Smooth muscle cell (in vitro differentiated cells): ENCODE measurements at regions not wholly inside any gene's neighbourhood (a gene's known extent, or its start where the extent isn't known, plus 50 kb on each side); places are given as distances from the start of the nearest gene placed in this dataset.

Source experiments
- DNase-seq: peaks from one replicate; lab custom pipeline; 2025; ENCODE audit not compliant: unreplicated experiment; lab: John Stamatoyannopoulos, UW
- H2AFZ ChIP-seq: fragments of 200-600 bp; sonication (generic); 2 replicates; pipeline ENCODE4 v1.6.0; 2016; ENCODE audit warnings: antibody characterized with exemption, low read depth, mild to moderate bottlenecking
- H3F3A ChIP-seq: fragments of 200-600 bp; sonication (generic); 2 replicates; pipeline ENCODE4 v1.6.0; 2017; ENCODE audit warnings: antibody characterized with exemption, low read depth
- H3K27ac ChIP-seq: fragments of 200-600 bp; sonication (generic); 2 replicates; pipeline ENCODE4 v1.5.1; 2016; ENCODE audit warnings: low read depth, mild to moderate bottlenecking
- H3K27me3 ChIP-seq: fragments of 200-600 bp; sonication (generic); 2 replicates; pipeline ENCODE4 v1.6.1; 2016; ENCODE audit warnings: low read depth, mild to moderate bottlenecking
- H3K36me3 ChIP-seq: fragments of 200-600 bp; sonication (generic); 2 replicates; pipeline ENCODE4 v1.5.1; 2016; ENCODE audit warnings: low read depth
- H3K4me1 ChIP-seq: fragments of 200-600 bp; sonication (generic); 2 replicates; pipeline ENCODE4 v1.5.1; 2016; ENCODE audit warnings: low read depth
- H3K4me2 ChIP-seq: fragments of 200-600 bp; sonication (generic); 2 replicates; pipeline ENCODE4 v1.6.0; 2016; ENCODE audit warnings: mild to moderate bottlenecking
- H3K4me3 ChIP-seq: fragments of 200-600 bp; sonication (generic); 2 replicates; pipeline ENCODE4 v1.5.1; 2016; ENCODE audit warnings: mild to moderate bottlenecking
- H3K79me2 ChIP-seq: fragments of 200-600 bp; sonication (generic); 2 replicates; pipeline ENCODE4 v1.6.0; 2016; ENCODE audit warnings: low read depth, mild to moderate bottlenecking
- H3K9ac ChIP-seq: fragments of 200-600 bp; sonication (generic); 2 replicates; pipeline ENCODE4 v1.6.0; 2016; ENCODE audit warnings: low read depth
- H3K9me3 ChIP-seq: fragments of 200-600 bp; sonication (generic); replicated peaks from 2 replicates; pipeline ENCODE4 v1.5.1; 2016; ENCODE audit warnings: low read depth
- H4K20me1 ChIP-seq: fragments of 200-600 bp; sonication (generic); 2 replicates; pipeline ENCODE4 v1.6.0; 2016; ENCODE audit warnings: low read depth
- CTCF ChIP-seq: fragments of 200-600 bp; sonication (generic); IDR thresholded peaks from 2 replicates; pipeline ENCODE4 v1.5.1; 2017; ENCODE audit warnings: borderline replicate concordance, mild to moderate bottlenecking, antibody characterized with exemption; ENCODE audit not compliant: insufficient read depth, poor library complexity, severe bottlenecking
- WGBS: methylation state at CpG from one replicate; pipeline ENCODE4 v1.1.7; 2016; ENCODE audit warnings: low lambda C conversion rate; 5-methylcytosine and 5-hydroxymethylcytosine counted together

DNA sequence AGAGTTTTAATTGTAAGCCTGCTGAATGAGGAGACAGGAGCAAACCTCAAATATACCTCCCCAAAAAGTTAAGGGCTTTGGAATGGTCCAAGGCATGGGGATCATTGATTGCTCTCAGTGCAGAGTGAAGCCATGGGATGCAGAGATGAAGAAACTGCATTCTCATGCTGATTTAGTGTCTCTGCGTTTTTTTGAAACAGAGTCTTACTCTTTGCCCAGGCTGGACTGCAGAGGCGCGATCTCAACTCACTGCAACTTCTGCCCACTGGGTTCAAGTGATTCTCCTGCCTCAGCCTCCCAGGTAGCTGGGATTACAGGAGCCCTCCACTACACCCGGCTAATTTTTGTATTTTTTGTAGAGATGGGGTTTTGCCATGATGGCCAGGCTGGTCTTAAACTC, 99.3 kb upstream of the ETV3 start:
- Histone ChIP-seq H2AFZ (no peak overlapping the region), H3K9me3 (no peaks in the 10 kb centered on the region), H3F3A (peaks cover 2% of the 10 kb centered on the region), H3K4me2 (no peak overlapping the region), H4K20me1 (no peaks in the 10 kb centered on the region), H3K4me1 (no peaks in the 10 kb centered on the region), H3K27me3 (no peaks in the 10 kb centered on the region), H3K9ac (no peak overlapping the region), H3K79me2 (no peaks in the 10 kb centered on the region), H3K36me3 (no peaks in the 10 kb centered on the region), H3K4me3 (no peak overlapping the region), H3K27ac (no peak overlapping the region)
- no peak for DNase-seq
- WGBS, result 87% methylated on average over 4 of the region's 4 CpGs
- TF ChIP-seq CTCF, result no peak

DNA sequence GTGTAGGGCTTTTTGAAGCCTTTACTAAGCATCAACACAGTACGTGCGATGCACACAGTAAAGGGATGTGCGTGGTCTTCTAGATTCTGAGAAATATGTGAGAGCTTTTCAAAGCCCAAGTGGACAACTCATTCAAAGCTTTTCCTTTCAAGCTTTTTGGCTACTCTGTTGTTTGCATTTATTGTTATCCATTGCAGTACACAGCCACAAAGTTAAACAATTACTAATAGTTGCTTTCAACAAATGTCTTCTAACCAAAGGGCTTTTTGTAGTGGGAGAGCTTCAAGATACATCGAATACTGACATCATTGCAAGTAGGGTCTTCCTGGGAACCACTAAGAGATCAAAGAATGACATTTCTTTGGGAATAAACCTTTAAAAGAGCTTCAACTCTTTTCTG, 97.9 kb upstream of the ETV3 start:
- Histone ChIP-seq H3K79me2 (no peaks in the 10 kb centered on the region), H4K20me1 (no peaks in the 10 kb centered on the region), H3K9me3 (no peaks in the 10 kb centered on the region), H2AFZ (no peak overlapping the region), H3K4me1 (no peaks in the 10 kb centered on the region), H3K4me2 (no peak overlapping the region), H3F3A (peaks cover 2% of the 10 kb centered on the region), H3K9ac (no peak overlapping the region), H3K27ac (no peak overlapping the region), H3K36me3 (no peaks in the 10 kb centered on the region), H3K27me3 (no peaks in the 10 kb centered on the region), H3K4me3 (no peak overlapping the region)
- TF ChIP-seq CTCF, result no peak
- no peak for DNase-seq
- WGBS, result 78% methylated on average over 4 of the region's 4 CpGs

GRCh38 chr1:157235307-157235706, 97.1 kb upstream of the ETV3 start:
- H3K27ac ChIP-seq, result peak overlapping the region; percentile 4
- 34% methylated on average over 4 of the region's 4 CpGs for WGBS
- TF ChIP-seq CTCF, result no peak

GRCh38 chr1:157234705-157235273, 96.6 kb upstream of the ETV3 start:
- H3K36me3 ChIP-seq, result no peaks in the 10 kb centered on the region
- H3K4me1 ChIP-seq, result no peaks in the 10 kb centered on the region

More at GRCh38 chr1:157235307-157235706, 97.1 kb upstream of the ETV3 start:
- H3K4me3 ChIP-seq, result no peak overlapping the region
- no peak overlapping the region for H3K9ac ChIP-seq
- no peaks in the 10 kb centered on the region for H4K20me1 ChIP-seq
- peak overlapping the region; percentile 66 for H2AFZ ChIP-seq
- H3K79me2 ChIP-seq, result no peaks in the 10 kb centered on the region
- H3K27me3 ChIP-seq, result no peaks in the 10 kb centered on the region
- H3K36me3 ChIP-seq, result no peaks in the 10 kb centered on the region
- DNase-seq, result no peak
- H3K4me1 ChIP-seq, result no peaks in the 10 kb centered on the region
- peaks cover 2% of the 10 kb centered on the region for H3F3A ChIP-seq
- no peaks in the 10 kb centered on the region for H3K9me3 ChIP-seq
- peak overlapping the region; percentile 9 for H3K4me2 ChIP-seq

More at GRCh38 chr1:157234705-157235273, 96.6 kb upstream of the ETV3 start:
- Histone ChIP-seq H2AFZ (peak overlapping the region; percentile 66), H3K9ac (no peak overlapping the region), H3F3A (peaks cover 2% of the 10 kb centered on the region), H3K27me3 (no peaks in the 10 kb centered on the region), H3K79me2 (no peaks in the 10 kb centered on the region), H3K4me2 (peak overlapping the region; percentile 50), H3K4me3 (no peak overlapping the region), H3K27ac (peak overlapping the region; percentile 31), H3K9me3 (no peaks in the 10 kb centered on the region), H4K20me1 (no peaks in the 10 kb centered on the region)
- DNase-seq, result no peak
- no peak for TF ChIP-seq CTCF
- WGBS, result 7% methylated on average over 3 of the region's 3 CpGs
